Activated effector memory CD4-positive, alpha-beta T cell treated with Interleukin-2 at 50 U/mL for 16 hours (primary cell): ENCODE measurements at regions not wholly inside any gene's neighbourhood (a gene's known extent, or its start where the extent isn't known, plus 50 kb on each side); places are given as distances from the start of the nearest gene placed in this dataset.
"Not testable (repeated sequence)": the region's sequence is repeated elsewhere in the genome, so short reads cannot be mapped to it uniquely, and the experiment has no call there.

Experiments used
- DNase-seq: peaks from one replicate; pipeline ENCODE4 v3.0.0-alpha.2; 2020

- DNase-seq: no peak
These were observed 543.7 kb upstream of the ACO1 start for GRCh38 chr9:31840702-31841101.

GRCh38 chr9:31847963-31848362 is 536.5 kb upstream of the ACO1 start:
- DNase-seq: no peak

- no peak for DNase-seq
These were observed 535.7 kb upstream of the ACO1 start for GRCh38 chr9:31848505-31849285.

GRCh38 chr9:31854187-31854586 is 530.3 kb upstream of the ACO1 start:
- DNase-seq: no peak

- DNase-seq: no peak
These were observed 515.6 kb upstream of the ACO1 start for GRCh38 chr9:31868830-31869229.

GRCh38 chr9:31870276-31870675 is 514.2 kb upstream of the ACO1 start:
- DNase-seq: no peak

- no peak for DNase-seq
These were observed 510.7 kb upstream of the ACO1 start for GRCh38 chr9:31873722-31874121.

- no peak for DNase-seq
These were observed 490.4 kb upstream of the ACO1 start for GRCh38 chr9:31894008-31894407.

GRCh38 chr9:31908158-31908890 is 476.1 kb upstream of the ACO1 start:
- no peak for DNase-seq

GRCh38 chr9:31908891-31909480 is 475.5 kb upstream of the ACO1 start:
- no peak for DNase-seq

GRCh38 chr9:31912636-31913035 is 471.8 kb upstream of the ACO1 start:
- no peak for DNase-seq

- no peak for DNase-seq
These were observed 467.7 kb upstream of the ACO1 start for GRCh38 chr9:31916591-31917241.

GRCh38 chr9:31937737-31938136 is 446.7 kb upstream of the ACO1 start:
- DNase-seq: not testable (repeated sequence)

GRCh38 chr9:31950756-31951155 is 433.7 kb upstream of the ACO1 start:
- no peak for DNase-seq

- DNase-seq: no peak
These were observed 425.9 kb upstream of the ACO1 start for GRCh38 chr9:31958572-31958971.

GRCh38 chr9:31969552-31969951 is 414.9 kb upstream of the ACO1 start:
- DNase-seq: no peak

GRCh38 chr9:31983895-31984294 is 400.5 kb upstream of the ACO1 start:
- no peak for DNase-seq

GRCh38 chr9:31996331-31996730 is 388.1 kb upstream of the ACO1 start:
- no peak for DNase-seq

GRCh38 chr9:32004431-32005076 is 379.9 kb upstream of the ACO1 start:
- no peak for DNase-seq

GRCh38 chr9:32010322-32010721 is 374.1 kb upstream of the ACO1 start:
- DNase-seq: no peak

- no peak for DNase-seq
These were observed 373.4 kb upstream of the ACO1 start for GRCh38 chr9:32011049-32011448.

- DNase-seq: no peak
These were observed 368.6 kb upstream of the ACO1 start for GRCh38 chr9:32015795-32016194.

- DNase-seq: no peak
These were observed 338.9 kb upstream of the ACO1 start for GRCh38 chr9:32045513-32045912.
